ENCODE measurements at regions not wholly inside any gene's neighbourhood (a gene's known extent, or its start where the extent isn't known, plus 50 kb on each side); places are given as distances from the start of the nearest gene placed in this dataset.

DNA sequence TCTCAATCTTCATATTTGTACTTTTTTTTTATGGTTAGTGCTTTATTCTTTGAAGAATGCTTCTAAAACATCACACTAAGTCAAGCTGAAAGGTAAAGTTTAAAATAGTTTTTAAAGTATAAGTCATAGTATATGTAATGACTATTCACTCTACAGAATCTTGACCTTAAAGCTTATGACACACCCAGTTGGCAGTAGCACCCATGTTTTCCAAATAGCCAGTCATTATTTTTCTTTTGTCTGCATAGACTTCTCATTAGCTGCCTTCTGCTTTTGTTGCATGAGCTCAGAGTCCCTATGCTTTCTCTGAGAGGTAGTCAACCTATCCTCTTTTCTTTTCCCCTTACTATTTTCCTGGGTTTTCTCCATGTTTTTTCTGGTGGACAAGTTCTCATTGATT lies 231.5 kb downstream of the PCDH18 start:
- TF ChIP-seq, protein P1, sequence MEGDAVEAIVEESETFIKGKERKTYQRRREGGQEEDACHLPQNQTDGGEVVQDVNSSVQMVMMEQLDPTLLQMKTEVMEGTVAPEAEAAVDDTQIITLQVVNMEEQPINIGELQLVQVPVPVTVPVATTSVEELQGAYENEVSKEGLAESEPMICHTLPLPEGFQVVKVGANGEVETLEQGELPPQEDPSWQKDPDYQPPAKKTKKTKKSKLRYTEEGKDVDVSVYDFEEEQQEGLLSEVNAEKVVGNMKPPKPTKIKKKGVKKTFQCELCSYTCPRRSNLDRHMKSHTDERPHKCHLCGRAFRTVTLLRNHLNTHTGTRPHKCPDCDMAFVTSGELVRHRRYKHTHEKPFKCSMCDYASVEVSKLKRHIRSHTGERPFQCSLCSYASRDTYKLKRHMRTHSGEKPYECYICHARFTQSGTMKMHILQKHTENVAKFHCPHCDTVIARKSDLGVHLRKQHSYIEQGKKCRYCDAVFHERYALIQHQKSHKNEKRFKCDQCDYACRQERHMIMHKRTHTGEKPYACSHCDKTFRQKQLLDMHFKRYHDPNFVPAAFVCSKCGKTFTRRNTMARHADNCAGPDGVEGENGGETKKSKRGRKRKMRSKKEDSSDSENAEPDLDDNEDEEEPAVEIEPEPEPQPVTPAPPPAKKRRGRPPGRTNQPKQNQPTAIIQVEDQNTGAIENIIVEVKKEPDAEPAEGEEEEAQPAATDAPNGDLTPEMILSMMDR (IDR thresholded peaks at IDR 0.05) = no peak
- intact Hi-C loops (cut with DNase I) = no loop called here

DNA sequence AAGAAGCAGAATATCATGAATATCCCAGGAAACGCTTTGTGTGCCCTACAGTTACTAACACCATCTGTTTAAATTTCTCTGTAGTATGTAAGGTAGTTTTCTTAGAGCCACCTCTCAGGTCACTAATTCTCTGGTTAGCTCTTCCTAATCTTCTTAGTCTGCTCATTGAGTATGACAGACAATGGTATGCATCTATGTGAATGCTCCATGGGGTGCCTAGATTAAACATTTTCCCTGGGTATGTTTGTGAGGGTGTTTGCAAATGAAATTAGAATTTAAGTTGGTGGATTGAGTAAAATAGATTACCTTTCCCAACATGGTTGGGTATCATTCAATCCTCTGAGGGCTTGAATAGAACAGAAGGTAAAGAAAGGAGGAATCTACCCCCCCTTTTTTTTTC lies 233.0 kb downstream of the PCDH18 start:
- TF ChIP-seq, protein P1 (IDR thresholded peaks at IDR 0.05) = no peak
- DNase-seq (no peak), ATAC-seq (no peak)
- Histone ChIP-seq H3K9me3 (no peaks in the 10 kb centered on the region), H3K27me3 (no peaks in the 10 kb centered on the region), H3K4me1 (no peaks in the 10 kb centered on the region), H3K27ac (no peak overlapping the region), H3K4me3 (no peak overlapping the region), H3K36me3 (no peaks in the 10 kb centered on the region)
- intact Hi-C loops (cut with DNase I) = no loop called here

More for the DNA sequence above, 231.5 kb downstream of the PCDH18 start:
- DNase-seq (no peak), ATAC-seq (no peak)
- H3K27ac ChIP-seq = no peak overlapping the region
- no peaks in the 10 kb centered on the region for H3K36me3 ChIP-seq
- no peaks in the 10 kb centered on the region for H3K27me3 ChIP-seq
- no peak overlapping the region for H3K4me3 ChIP-seq
- H3K9me3 ChIP-seq = no peaks in the 10 kb centered on the region
- H3K4me1 ChIP-seq = no peaks in the 10 kb centered on the region

DNA sequence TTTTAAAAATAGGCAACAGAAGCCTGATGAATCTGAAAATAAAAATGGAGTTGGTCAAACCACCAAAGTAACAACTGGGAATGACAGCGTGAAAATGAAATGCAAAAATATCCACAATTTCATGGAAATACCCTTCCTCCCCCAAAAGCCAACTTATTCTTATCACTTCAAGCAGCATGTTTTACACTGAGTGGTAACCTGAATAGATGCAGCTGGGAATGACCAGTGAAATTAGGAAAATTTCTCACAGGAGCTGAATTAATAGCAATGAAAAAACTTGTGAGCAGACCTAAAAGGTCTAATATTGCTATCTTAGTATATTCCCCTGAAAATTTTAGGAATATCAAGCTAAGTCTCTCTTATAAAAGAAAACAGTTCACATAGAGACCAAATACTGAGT lies 239.0 kb downstream of the PCDH18 start:
- no peak for DNase-seq
- H3K9me3 ChIP-seq = no peaks in the 10 kb centered on the region
- intact Hi-C loops (cut with DNase I) = no loop called here
- no peaks in the 10 kb centered on the region for H3K27me3 ChIP-seq
- TF ChIP-seq, protein P1 (IDR thresholded peaks at IDR 0.05) = no peak
- H3K36me3 ChIP-seq = no peaks in the 10 kb centered on the region
- H3K4me3 ChIP-seq = no peak overlapping the region
- H3K4me1 ChIP-seq = no peaks in the 10 kb centered on the region
- no peak for ATAC-seq
- no peak overlapping the region for H3K27ac ChIP-seq

DNA sequence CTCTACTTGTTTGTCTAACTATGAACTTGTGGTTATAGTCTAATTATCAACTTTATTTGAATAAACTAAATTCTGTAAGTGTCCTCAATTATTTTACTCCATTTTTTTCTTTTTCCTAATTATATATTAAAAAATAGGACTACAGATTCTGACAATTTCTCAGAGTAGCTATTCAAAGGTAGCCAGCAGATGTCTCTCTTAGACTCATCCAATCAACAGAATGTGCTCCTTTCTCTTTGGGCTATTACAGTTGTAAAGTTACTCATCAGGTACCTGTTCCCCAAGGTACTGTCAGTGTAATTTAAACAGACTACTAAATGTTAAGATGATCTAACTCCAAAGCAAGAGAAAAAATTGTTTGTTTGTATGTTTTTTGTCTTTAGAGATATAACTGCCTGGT lies 248.6 kb downstream of the PCDH18 start:
- no peaks in the 10 kb centered on the region for H3K4me1 ChIP-seq
- no peak overlapping the region for H3K4me3 ChIP-seq
- H3K27me3 ChIP-seq = no peaks in the 10 kb centered on the region
- no peaks in the 10 kb centered on the region for H3K36me3 ChIP-seq
- no peak overlapping the region for H3K27ac ChIP-seq
- TF ChIP-seq, protein P1 (IDR thresholded peaks at IDR 0.05) = peak; percentile 9
- ATAC-seq = no peak
- no peak for DNase-seq
- intact Hi-C loops (cut with DNase I) = no loop called here
- no peaks in the 10 kb centered on the region for H3K9me3 ChIP-seq

DNA sequence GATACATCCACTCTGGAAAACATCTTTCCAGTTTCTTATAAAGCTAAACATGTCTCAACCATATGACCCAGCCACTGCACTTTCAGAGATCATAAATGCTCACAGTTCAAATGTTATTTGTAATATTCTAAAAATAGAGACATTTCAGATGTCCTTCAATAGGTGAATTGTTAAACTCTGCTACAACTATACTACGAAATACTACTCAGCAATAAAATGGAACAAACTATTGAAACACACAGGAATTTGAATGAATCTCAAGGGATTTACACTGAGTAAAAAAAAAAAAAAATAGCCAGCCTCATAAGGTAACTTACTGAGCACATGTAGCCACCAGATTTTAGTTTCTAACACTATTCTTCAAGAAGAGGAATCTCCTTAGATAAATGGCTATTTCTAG lies 253.9 kb downstream of the PCDH18 start:
- no peak overlapping the region for H3K27ac ChIP-seq
- no peak for DNase-seq

More for the DNA sequence above, 253.9 kb downstream of the PCDH18 start:
- no peak for ATAC-seq
- H3K4me1 ChIP-seq = no peaks in the 10 kb centered on the region
- H3K36me3 ChIP-seq = no peaks in the 10 kb centered on the region
- TF ChIP-seq, protein P1 (IDR thresholded peaks at IDR 0.05) = no peak
- H3K27me3 ChIP-seq = no peaks in the 10 kb centered on the region
- no peaks in the 10 kb centered on the region for H3K9me3 ChIP-seq
- no peak overlapping the region for H3K4me3 ChIP-seq
- intact Hi-C loops (cut with DNase I) = no loop called here

Data from upper lobe of right lung (tissue), 1 donor.